ENCODE measurements at regions not wholly inside any gene's neighbourhood (a gene's known extent, or its start where the extent isn't known, plus 50 kb on each side); places are given as distances from the start of the nearest gene placed in this dataset.
"Not testable (repeated sequence)": the region's sequence is repeated elsewhere in the genome, so short reads cannot be mapped to it uniquely, and the experiment has no call there.

- no peak for DNase-seq
These were observed 95.8 kb upstream of the RAP1B start for GRCh38 chr12:68514807-68515411.

- no peak for DNase-seq
These were observed 94.9 kb upstream of the RAP1B start for GRCh38 chr12:68515793-68516192.

- no peak for DNase-seq
These were observed 89.3 kb upstream of the RAP1B start for GRCh38 chr12:68521321-68521839.

- no peak for DNase-seq
These were observed 88.7 kb upstream of the RAP1B start for GRCh38 chr12:68521848-68522502.

GRCh38 chr12:68529466-68529865 is 81.2 kb upstream of the RAP1B start:
- DNase-seq = no peak

- DNase-seq = no peak
These were observed 80.8 kb upstream of the RAP1B start for GRCh38 chr12:68529869-68530268.

- no peak for DNase-seq
These were observed 80.4 kb upstream of the RAP1B start for GRCh38 chr12:68530299-68530698.

GRCh38 chr12:68530965-68531364 is 79.7 kb upstream of the RAP1B start:
- no peak for DNase-seq

GRCh38 chr12:68532204-68532886 is 78.4 kb upstream of the RAP1B start:
- no peak for DNase-seq

GRCh38 chr12:68532887-68533248 is 77.8 kb upstream of the RAP1B start:
- DNase-seq = no peak

GRCh38 chr12:68534108-68534507 is 76.6 kb upstream of the RAP1B start:
- DNase-seq = no peak

- no peak for DNase-seq
These were observed 73.7 kb upstream of the RAP1B start for GRCh38 chr12:68536885-68537485.

GRCh38 chr12:68537571-68537970 is 73.1 kb upstream of the RAP1B start:
- DNase-seq = no peak

GRCh38 chr12:68538726-68539614 is 71.7 kb upstream of the RAP1B start:
- DNase-seq = peak; percentile 64

- DNase-seq = no peak
These were observed 71.1 kb upstream of the RAP1B start for GRCh38 chr12:68539615-68539952.

- not testable (repeated sequence) for DNase-seq
These were observed 69.9 kb upstream of the RAP1B start for GRCh38 chr12:68540768-68541167.

- DNase-seq = not testable (repeated sequence)
These were observed 63.4 kb upstream of the RAP1B start for GRCh38 chr12:68547318-68547717.

GRCh38 chr12:68552605-68553195 is 58.0 kb upstream of the RAP1B start:
- DNase-seq = not testable (repeated sequence)

GRCh38 chr12:68557011-68557730 is 53.5 kb upstream of the RAP1B start:
- DNase-seq = no peak

- DNase-seq = peak; percentile 41
These were observed 51.5 kb upstream of the RAP1B start for GRCh38 chr12:68559246-68559645.

- DNase-seq = peak; percentile 11
These were observed 50.5 kb upstream of the RAP1B start for GRCh38 chr12:68559984-68560850.

Data from activated CD4-positive, alpha-beta T cell treated with anti-CD3 and anti-CD28 coated beads, Interleukin-2, Interleukin-6, amounts not matched to agents 100 ng/mL and 50 ng/mL, durations not matched to agents 16 hours and 8 hours (primary cell).